ENCODE measurements at regions not wholly inside any gene's neighbourhood (a gene's known extent, or its start where the extent isn't known, plus 50 kb on each side); places are given as distances from the start of the nearest gene placed in this dataset.

GRCh38 chr2:236982693-236983455 is 102.8 kb upstream of the COPS8 start:
- Histone ChIP-seq H3K4me2 (ENCODE audit: insufficient read depth in 1 of 2, low read depth in 2 of 2, low read length in 2 of 2) (no peak overlapping the region), H2BK15ac (ENCODE audit: low read length) (no peak overlapping the region), H2AFZ (ENCODE audit: low read length) (no peak overlapping the region), H2BK20ac (ENCODE audit: low read length) (no peak overlapping the region), H4K5ac (ENCODE audit: insufficient read length, low read depth, low read length) (no peak overlapping the region), H3K27ac (ENCODE audit: low read depth, low read length) (no peak overlapping the region), H3K4me3 (ENCODE audit: extremely low read depth in 1 of 4, insufficient read depth in 2 of 4, low read depth in 3 of 4, low read length in 4 of 4) (no peak overlapping the region), H3K56ac (replicated peaks; ENCODE audit: insufficient read length, low read depth, low read length) (no peak overlapping the region), H2AK5ac (ENCODE audit: low read depth, low read length) (no peak overlapping the region), H3K27me3 (replicated peaks in 1 of 4; ENCODE audit: control insufficient read depth in 3 of 4, extremely low read depth in 1 of 4, insufficient read depth in 3 of 4, low read length in 3 of 4) (no peaks in the 10 kb centered on the region), H3K9ac (replicated peaks in 1 of 4; ENCODE audit: extremely low read depth in 1 of 4, low read depth in 3 of 4, low read length in 3 of 4) (no peak overlapping the region), H3K23me2 (ENCODE audit: low read depth, low read length) (no peaks in the 10 kb centered on the region; the same call in 1 of the 2 replicates), H3K9me3 (ENCODE audit: insufficient read depth in 2 of 2, low read depth in 1 of 2, low read length in 1 of 2) (peaks cover 0 to 7% of the 10 kb centered on the region in 2 experiments; a peak in 1 of 4 replicates), H2BK12ac (ENCODE audit: low read depth, low read length) (no peak overlapping the region), H4K8ac (ENCODE audit: extremely low read depth, insufficient read depth, low read length) (no peak overlapping the region), H3K79me1 (ENCODE audit: low read depth, low read length) (no peaks in the 10 kb centered on the region), H3K4me1 (replicated peaks in 1 of 4; ENCODE audit: control insufficient read depth in 3 of 4, insufficient read depth in 4 of 4, low read length in 3 of 4) (no peaks in the 10 kb centered on the region), H3K18ac (ENCODE audit: extremely low read depth, low read length) (no peak overlapping the region), H3K23ac (ENCODE audit: insufficient read length) (no peak overlapping the region), H2BK5ac (ENCODE audit: low read depth, low read length) (no peak overlapping the region), H3K4ac (replicated peaks; ENCODE audit: insufficient read length, low read depth, low read length) (no peak overlapping the region), H3K36me3 (ENCODE audit: control insufficient read depth in 2 of 4, insufficient read depth in 4 of 4, low read length in 3 of 4) (no peaks in the 10 kb centered on the region), H3K79me2 (ENCODE audit: control insufficient read depth in 1 of 2, insufficient read depth in 2 of 2, low read length in 2 of 2) (no peaks in the 10 kb centered on the region), H4K91ac (replicated peaks; ENCODE audit: insufficient read length, low read length) (no peak overlapping the region), H2BK120ac (replicated peaks; ENCODE audit: low read depth, low read length) (no peak overlapping the region), H4K20me1 (replicated peaks in 1 of 2; ENCODE audit: control insufficient read depth in 1 of 2, insufficient read depth in 2 of 2, low read length in 2 of 2) (no peaks in the 10 kb centered on the region), H3K14ac (ENCODE audit: insufficient read length) (no peak overlapping the region)
- FAIRE-seq (no peak), DNase-seq (ENCODE audit: low read depth in 1 of 2, low spot score in 2 of 2) (no peak)
- no peak for TF ChIP-seq SP4 (IDR thresholded peaks at IDR 0.05; ENCODE audit: low read length)
- 79% methylated on average over 3 of the region's 3 CpGs; no CpG with 5 or more reads in 1 of the 2 experiments for WGBS, 2 experiments (ENCODE audit: extremely low coverage in 1 of 2, insufficient coverage in 1 of 2, insufficient read length in 1 of 2, insufficient replicate concordance in 2 of 2, low coverage in 1 of 2, low lambda C conversion rate in 2 of 2, missing lambda C conversion rate in 1 of 2)
- POLR2A ChIA-PET (ENCODE audit: partially characterized antibody) = no interaction called here
- CTCF ChIA-PET (ENCODE audit: partially characterized antibody) = no interaction called here

All from H1 (cell line).